ENCODE measurements at regions not wholly inside any gene's neighbourhood (a gene's known extent, or its start where the extent isn't known, plus 50 kb on each side); places are given as distances from the start of the nearest gene placed in this dataset.
"Not testable (repeated sequence)": the region's sequence is repeated elsewhere in the genome, so short reads cannot be mapped to it uniquely, and the experiment has no call there.

DNA sequence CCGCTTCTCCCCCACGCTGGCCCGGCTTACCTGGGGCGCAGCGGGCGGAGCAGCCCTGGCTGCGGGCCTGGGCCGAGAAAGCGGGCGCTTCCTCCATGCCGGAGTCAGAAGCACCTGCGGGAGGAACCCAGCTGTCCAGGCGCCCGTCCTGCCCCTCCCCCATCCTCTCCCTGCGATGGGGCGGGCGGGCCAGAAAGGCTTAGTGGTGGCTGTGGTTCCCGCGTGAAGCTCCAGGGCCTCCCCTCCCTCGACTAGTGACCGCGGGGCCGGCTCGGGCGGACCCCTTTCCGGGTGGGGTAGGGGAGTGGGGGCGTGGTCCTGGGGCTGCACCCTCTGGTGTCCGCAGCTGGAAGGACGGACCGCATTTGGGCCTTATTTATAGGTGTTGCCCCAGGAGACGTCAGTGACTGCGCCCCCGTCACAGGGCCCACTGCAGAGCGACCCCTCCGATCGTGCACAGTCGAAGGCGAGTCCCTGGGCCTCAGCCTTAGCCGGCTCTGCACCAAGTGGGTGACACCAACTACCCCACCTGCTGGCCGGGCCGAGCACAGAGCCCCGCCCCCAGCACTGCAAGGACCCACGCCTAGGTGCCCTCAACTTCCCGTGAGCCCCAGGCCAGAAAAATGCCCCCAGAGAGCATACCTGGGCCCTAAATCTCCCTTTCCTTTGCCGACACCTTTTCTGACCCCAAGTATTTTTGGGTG lies 302.7 kb downstream of the CCDC74A start:
- not testable (repeated sequence) for H3K4me1 ChIP-seq (ENCODE audit: insufficient read depth, low read length); H3K36me3 ChIP-seq (ENCODE audit: insufficient read depth, low read length); H3K9me3 ChIP-seq (ENCODE audit: control insufficient read depth, insufficient read depth, low read length); H3K9ac ChIP-seq (ENCODE audit: low read depth, low read length)

DNA sequence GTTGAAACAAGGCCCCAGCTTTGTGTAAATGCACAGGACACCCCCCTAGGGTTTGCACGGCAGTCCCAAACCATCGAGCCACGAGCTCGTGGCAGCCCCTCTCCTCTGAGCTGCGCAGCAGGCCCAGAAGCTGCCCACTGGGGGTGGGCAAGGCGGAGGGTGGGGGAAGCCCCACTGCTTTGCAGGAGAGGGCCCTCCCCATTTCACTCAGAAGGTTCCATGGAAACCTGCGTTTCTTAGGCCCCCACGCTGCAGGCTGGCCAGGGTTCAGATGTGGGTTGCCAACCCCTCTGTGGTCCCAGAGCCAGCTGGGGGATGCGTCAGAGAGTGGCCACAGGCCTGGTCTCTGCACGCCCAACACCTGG lies 303.2 kb downstream of the CCDC74A start:
- not testable (repeated sequence) for H3K9ac ChIP-seq (ENCODE audit: low read depth, low read length); H3K4me1 ChIP-seq (ENCODE audit: insufficient read depth, low read length); H3K9me3 ChIP-seq (ENCODE audit: control insufficient read depth, insufficient read depth, low read length); H3K36me3 ChIP-seq (ENCODE audit: insufficient read depth, low read length)

DNA sequence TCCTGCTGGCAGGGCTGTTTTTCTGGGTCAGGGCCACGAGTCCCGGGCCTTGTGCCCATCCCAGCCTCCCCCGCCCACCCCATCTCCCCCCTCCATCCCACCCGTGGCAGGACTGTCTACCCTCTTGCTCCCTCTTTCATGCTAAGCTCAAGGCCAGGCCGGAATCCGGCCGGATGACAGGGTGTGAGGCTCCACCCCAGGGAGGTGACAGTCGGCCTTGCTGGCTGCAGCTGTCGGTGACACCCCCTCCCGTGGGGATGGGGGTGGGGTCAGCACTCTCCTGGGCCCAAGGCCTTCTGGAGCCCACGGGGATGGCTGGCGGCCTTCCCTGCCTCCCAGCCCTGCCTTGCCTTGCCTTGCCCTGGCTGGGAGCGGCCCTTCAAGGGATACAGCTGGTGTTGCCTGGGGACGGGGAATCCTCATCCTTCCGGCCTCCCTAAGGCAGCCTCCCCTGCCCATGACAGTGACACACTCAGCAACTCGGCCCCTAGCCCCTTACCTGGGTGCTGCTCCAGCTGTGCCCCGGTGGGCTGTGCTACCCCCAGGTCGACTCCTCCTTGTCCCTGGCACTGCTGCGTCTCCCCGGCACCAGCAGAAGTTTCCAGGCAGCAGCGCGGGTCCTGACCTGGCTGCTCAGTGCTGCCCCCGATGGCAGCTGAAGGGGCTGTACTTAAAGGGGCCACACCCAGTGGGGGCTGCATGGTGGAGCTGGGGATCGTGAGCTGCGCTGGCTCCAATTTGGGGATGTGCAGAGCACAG lies 303.9 kb downstream of the CCDC74A start:
- not testable (repeated sequence) for H3K9me3 ChIP-seq (ENCODE audit: control insufficient read depth, insufficient read depth, low read length); H3K9ac ChIP-seq (ENCODE audit: low read depth, low read length); H3K4me1 ChIP-seq (ENCODE audit: insufficient read depth, low read length); H3K36me3 ChIP-seq (ENCODE audit: insufficient read depth, low read length)

DNA sequence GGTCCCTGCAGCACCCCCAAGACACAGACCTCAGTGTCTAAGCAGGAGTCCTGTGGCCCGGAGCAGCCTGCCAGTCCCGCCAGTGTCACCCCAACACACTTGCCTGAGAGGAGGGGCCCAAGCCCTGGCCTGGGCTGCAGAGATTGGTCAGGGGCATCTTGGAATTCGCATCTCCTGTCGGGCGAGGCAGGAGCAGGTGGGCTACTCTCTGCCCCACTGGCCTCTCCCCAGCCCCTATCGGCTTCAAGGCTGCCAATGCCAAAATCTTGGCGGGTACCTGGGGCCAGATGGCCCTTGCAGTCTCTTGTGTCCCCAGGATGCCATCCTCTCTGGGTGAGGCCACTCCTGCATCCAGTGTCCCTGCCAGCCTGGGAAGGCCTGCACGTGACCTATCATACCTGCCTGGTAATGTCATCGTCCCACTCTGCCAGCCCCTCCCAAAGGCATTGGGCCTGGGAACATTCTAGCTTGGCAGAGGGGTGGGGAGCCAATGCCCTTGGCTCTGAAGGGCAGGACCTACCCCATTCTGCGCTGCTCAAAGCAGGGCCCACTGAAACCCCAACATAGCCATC lies 304.6 kb downstream of the CCDC74A start:
- H3K4me1 ChIP-seq (ENCODE audit: insufficient read depth, low read length); H3K9ac ChIP-seq (ENCODE audit: low read depth, low read length); H3K36me3 ChIP-seq (ENCODE audit: insufficient read depth, low read length); H3K9me3 ChIP-seq (ENCODE audit: control insufficient read depth, insufficient read depth, low read length): not testable (repeated sequence)

DNA sequence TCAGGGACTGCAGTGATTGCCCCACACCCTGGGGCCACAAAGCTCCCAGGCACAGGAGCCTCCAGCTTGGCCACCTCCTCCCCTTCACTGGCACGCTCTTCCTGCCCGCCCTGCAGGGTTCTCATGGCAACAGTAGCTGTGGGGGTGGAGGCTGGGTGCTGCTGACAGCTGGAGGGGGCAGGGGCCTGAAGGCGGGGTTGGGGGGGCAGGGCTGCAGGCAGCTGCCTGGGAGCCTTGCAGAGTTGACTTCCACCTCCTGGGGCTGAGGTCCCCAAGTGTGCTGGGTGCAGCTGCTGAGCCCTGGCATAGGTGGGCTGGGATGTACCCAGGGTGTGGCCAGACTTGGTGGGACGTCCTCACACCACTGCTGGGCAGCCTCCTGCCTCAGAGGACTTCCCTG lies 305.2 kb downstream of the CCDC74A start:
- not testable (repeated sequence) for H3K9ac ChIP-seq (ENCODE audit: low read depth, low read length); H3K9me3 ChIP-seq (ENCODE audit: control insufficient read depth, insufficient read depth, low read length); H3K36me3 ChIP-seq (ENCODE audit: insufficient read depth, low read length); H3K4me1 ChIP-seq (ENCODE audit: insufficient read depth, low read length)

DNA sequence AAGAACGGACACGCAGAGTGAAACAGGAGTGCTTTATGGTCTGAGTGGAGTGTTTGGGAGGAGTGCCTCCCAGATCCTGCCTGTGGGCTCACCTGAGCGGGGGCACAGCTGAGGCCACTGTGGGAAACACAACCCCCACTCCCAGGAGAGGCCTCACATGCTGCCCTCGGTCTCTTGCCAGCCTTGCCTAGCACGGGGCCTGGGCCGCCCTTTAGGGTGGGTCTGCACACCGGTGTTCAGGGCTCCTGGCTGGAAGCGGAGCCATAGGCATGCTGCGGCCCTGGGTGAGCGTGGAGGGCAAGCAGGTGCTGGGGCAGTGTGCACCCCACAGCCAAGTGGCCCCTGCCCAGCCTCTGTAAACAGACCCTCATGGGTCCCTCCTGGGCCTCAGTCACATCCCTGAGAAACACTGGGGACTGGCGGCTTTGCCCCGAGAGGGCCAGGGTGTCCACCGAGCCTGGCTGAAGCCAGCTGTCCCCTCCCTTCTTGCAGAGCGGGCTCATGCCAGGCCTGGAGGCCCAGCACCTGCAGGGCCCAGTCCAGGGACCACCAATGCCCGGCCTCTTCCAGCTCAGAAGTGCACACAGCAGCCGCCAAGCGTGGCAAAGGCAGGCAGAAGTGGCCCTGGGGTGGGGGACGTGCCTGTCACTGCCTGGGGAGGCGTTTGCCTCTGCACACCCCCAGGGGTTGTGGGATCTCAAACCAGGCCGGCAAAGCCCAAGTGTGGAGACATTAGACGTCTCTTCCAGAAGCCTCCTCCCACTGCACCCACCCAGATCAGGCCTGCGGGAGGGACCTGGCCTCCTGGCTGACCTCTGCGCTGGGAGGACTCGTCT lies 305.9 kb downstream of the CCDC74A start:
- H3K4me1 ChIP-seq (ENCODE audit: insufficient read depth, low read length), result not testable (repeated sequence)

DNA sequence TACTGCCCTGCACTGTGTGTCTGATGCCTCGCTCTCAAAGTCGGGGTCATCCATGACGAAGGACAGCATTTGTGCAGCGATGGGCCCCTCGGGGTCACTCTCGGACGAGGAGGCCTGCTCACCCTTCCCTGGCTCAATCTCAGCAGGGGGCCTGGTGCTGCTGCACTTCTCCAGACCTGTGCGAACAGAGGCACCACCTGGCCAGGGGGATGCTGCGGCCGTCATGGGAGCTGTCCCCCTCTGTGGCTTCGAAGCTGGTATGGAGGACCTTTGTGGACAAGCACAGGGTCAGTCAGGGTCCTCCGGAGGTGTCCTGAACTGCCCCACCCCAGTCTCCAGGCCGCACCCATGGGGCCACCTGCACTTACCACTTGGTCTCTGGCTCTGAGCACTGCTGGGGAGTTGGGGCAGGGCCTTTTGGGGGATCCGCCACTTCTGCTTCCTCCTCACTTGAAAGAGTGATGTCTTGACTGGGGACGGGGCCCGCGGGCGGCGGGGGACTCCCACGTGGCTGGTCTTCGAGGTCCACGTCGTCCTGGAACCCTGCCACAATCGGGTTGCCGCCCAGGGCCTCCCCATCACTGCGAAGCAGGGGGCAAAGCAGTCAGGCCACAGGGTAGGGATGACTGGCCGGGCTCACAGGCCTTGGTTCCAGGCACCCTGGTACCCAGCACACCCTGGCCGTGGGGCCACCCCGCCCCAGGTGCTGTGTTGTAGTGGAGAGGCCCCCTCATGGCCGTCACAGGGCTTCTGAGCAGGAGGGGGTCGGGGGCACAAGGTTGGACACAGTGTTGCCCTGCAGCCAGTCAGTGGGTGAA lies 306.7 kb downstream of the CCDC74A start:
- H3K9me3 ChIP-seq (ENCODE audit: control insufficient read depth, insufficient read depth, low read length); H3K9ac ChIP-seq (ENCODE audit: low read depth, low read length); H3K4me1 ChIP-seq (ENCODE audit: insufficient read depth, low read length); H3K36me3 ChIP-seq (ENCODE audit: insufficient read depth, low read length): not testable (repeated sequence)

More for the DNA sequence above, 305.9 kb downstream of the CCDC74A start:
- H3K9ac ChIP-seq (ENCODE audit: low read depth, low read length); H3K9me3 ChIP-seq (ENCODE audit: control insufficient read depth, insufficient read depth, low read length); H3K36me3 ChIP-seq (ENCODE audit: insufficient read depth, low read length): not testable (repeated sequence)

DNA sequence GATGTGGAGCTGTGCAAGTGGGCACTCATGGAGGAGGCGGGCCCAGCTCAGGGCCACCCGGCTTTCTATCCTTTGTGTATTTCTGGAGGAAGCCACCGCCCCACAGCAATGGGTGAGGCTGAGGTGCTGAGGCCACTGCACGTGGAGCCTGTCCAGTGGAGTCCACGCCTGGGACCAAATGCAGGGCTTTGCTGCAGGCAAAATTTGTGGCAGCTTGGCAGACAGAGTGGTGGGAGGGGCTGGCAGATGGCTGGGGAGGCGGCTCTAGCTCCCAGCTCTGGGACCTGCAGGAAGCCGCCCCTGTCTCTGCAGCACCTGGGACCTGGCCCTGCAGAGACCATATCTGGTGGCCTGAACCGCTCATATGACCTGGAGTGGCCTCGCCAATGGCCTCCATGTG lies 307.3 kb downstream of the CCDC74A start:
- not testable (repeated sequence) for H3K9me3 ChIP-seq (ENCODE audit: control insufficient read depth, insufficient read depth, low read length); H3K4me1 ChIP-seq (ENCODE audit: insufficient read depth, low read length); H3K9ac ChIP-seq (ENCODE audit: low read depth, low read length); H3K36me3 ChIP-seq (ENCODE audit: insufficient read depth, low read length)

DNA sequence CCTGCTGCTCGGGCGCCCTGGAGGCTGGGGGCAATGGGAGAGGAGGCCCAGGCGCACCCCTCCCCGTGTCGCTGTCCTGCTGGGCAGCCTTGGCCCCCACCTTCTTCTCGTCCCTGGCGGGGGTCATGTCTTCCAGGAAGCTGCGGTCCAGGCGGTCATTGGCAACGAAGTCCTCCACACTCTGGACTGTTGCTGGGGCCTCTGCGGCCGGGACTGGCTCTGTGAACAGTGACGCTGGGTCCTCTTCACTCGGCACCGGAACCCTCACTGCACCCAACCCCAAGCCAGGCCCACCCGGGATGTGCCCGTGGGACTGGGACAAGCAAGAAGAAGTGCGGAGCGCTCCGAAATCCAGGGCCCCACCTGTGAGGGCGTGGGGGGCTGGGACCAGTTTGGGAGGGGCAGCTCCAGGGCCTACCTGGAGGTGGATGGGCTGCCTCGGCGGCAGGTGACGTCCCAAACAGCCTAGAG lies 308.0 kb downstream of the CCDC74A start:
- H3K9me3 ChIP-seq (ENCODE audit: control insufficient read depth, insufficient read depth, low read length), result no peaks in the 10 kb centered on the region
- no peaks in the 10 kb centered on the region for H3K4me1 ChIP-seq (ENCODE audit: insufficient read depth, low read length)
- no peak overlapping the region for H3K9ac ChIP-seq (ENCODE audit: low read depth, low read length)
- H3K36me3 ChIP-seq (ENCODE audit: insufficient read depth, low read length), result no peaks in the 10 kb centered on the region

DNA sequence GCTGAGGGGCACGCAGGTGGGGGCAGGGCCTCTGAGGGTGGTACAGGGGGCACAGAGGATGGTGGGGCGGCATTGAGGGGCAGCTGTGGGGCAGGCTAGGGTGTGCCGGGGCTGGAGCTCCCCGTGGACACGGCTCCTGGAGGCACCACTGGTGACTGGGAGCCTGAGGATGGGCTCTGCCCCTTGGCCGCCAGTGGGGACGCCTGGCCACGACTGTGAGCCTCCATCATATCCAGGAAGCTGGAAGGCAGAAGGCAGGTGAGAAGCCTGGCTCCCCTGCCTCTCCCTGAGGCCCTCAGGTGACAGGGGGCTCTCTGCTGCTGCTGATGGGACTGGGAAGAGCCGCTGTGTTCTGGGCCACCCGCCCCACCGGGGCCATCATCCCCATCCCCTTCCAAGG lies 308.4 kb downstream of the CCDC74A start:
- not testable (repeated sequence) for H3K4me1 ChIP-seq (ENCODE audit: insufficient read depth, low read length); H3K36me3 ChIP-seq (ENCODE audit: insufficient read depth, low read length); H3K9ac ChIP-seq (ENCODE audit: low read depth, low read length); H3K9me3 ChIP-seq (ENCODE audit: control insufficient read depth, insufficient read depth, low read length)

DNA sequence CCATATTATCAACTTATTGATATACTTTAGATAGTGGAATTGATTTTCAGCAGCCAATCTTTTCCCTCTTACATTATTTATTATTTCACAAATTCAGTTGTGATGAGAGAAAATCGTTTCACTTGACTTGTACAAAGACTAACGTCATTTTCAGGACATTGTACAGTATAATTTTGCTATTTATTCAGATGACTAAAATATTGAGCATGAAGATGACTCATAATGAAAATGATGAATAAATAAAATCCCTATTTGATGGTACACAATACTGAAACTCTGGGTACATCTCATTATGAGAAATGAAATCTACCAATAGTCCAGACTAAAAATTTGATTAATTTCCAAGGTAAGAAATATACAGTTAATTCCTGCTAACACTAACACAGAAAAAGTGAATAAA lies 316.4 kb downstream of the CCDC74A start:
- not testable (repeated sequence) for H3K9ac ChIP-seq (ENCODE audit: low read depth, low read length); H3K4me1 ChIP-seq (ENCODE audit: insufficient read depth, low read length); H3K9me3 ChIP-seq (ENCODE audit: control insufficient read depth, insufficient read depth, low read length); H3K36me3 ChIP-seq (ENCODE audit: insufficient read depth, low read length)

DNA sequence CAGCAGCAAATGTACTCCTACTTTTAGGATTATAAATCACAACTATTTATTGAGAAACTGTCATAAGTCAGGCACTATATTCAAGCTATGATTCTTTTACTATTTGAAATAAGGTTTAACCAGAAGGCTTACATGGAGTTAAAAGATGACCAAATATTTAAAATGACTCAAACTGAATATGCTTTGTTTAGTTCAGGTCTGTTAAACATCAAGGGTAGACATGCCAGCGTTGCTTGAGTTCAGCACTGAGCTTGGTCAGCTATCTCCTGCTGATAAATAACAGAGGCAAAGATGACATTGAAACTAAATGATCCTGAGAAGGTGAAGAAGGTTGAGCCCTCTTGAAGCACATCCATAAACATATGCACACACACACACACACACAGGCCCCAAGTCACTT lies 305.6 kb downstream of the ANKRD30BL start:
- H3K9ac ChIP-seq (ENCODE audit: low read depth, low read length); H3K4me1 ChIP-seq (ENCODE audit: insufficient read depth, low read length); H3K36me3 ChIP-seq (ENCODE audit: insufficient read depth, low read length); H3K9me3 ChIP-seq (ENCODE audit: control insufficient read depth, insufficient read depth, low read length): not testable (repeated sequence)

DNA sequence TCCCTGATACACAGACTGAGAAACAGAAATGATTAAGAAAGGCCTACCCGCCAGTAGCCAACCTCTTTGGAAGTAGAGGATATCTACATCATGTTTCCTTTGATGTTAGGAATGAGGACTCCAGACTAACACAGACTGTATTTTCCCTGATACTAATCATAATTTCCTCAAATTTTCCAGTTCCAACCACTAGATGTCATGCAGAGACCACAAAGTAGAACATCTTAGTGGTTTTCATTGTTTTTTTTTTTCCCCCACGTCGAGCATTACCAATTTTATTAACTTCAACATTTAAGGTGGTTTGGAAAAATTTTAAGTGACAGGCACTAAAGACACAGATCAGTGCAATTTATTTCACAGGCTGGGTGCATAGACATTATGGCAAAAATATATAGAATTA lies 303.6 kb downstream of the ANKRD30BL start:
- not testable (repeated sequence) for H3K9ac ChIP-seq (ENCODE audit: low read depth, low read length); H3K9me3 ChIP-seq (ENCODE audit: control insufficient read depth, insufficient read depth, low read length); H3K36me3 ChIP-seq (ENCODE audit: insufficient read depth, low read length); H3K4me1 ChIP-seq (ENCODE audit: insufficient read depth, low read length)
